K562 (cell line): ENCODE measurements at regions not wholly inside any gene's neighbourhood (a gene's known extent, or its start where the extent isn't known, plus 50 kb on each side); places are given as distances from the start of the nearest gene placed in this dataset.

Experiments used
- BMI1 ChIP-seq: fragments of 150-350 bp; IDR thresholded peaks from 2 replicates; pipeline ENCODE4 v1.6.1; 2014; ENCODE audit warnings: low read length
- CBFA2T2 ChIP-seq: fragments of 450-650 bp; conservative IDR thresholded peaks from 2 replicates; pipeline ENCODE4 v1.6.1; 2017; ENCODE audit warnings: mild to moderate bottlenecking
- CHD1 ChIP-seq: fragments of 200-600 bp; sonication (generic); IDR thresholded peaks from one replicate; pipeline ENCODE4 v1.6.1; 2012; ENCODE audit warnings: mild to moderate bottlenecking, moderate library complexity, low read length, inconsistent platforms
- DDX20 ChIP-seq: fragments of 450-650 bp; IDR thresholded peaks from 2 replicates; pipeline ENCODE4 v1.6.1; 2016; ENCODE audit warnings: missing genetic modification characterization, low read depth, mild to moderate bottlenecking, missing compliant biosample characterization, moderate library complexity
- IRF1 ChIP-seq: sonication (generic); formaldehyde crosslinking; IDR thresholded peaks from 2 replicates; pipeline ENCODE4 v1.8.0; 2022; ENCODE audit warnings: missing genetic modification reagents, mild to moderate bottlenecking, borderline replicate concordance
- NKRF ChIP-seq: fragments of 450-650 bp; IDR thresholded peaks from 2 replicates; pipeline ENCODE4 v1.6.1; 2016; ENCODE audit warnings: borderline replicate concordance
- POLR3G ChIP-seq: IDR thresholded peaks from 2 replicates; pipeline ENCODE4 v1.6.1; 2011; ENCODE audit not compliant: insufficient read length, insufficient replicate concordance; ENCODE audit errors: extremely low read depth
- ZNF23 ChIP-seq: fragments of 250-450 bp; sonication (Bioruptor Pico); IDR thresholded peaks from 2 replicates; pipeline ENCODE4 v1.4.0; 2020; ENCODE audit warnings: mild to moderate bottlenecking
- ZNF318 ChIP-seq, 2 experiments: fragments of 450-650 bp; IDR thresholded peaks; 2 replicates each; pipeline ENCODE4 v1.6.1; 2016; ENCODE audit warnings: mild to moderate bottlenecking in 2 of 2, borderline replicate concordance in 1 of 2, low read depth in 1 of 2, moderate library complexity in 1 of 2
- TF ChIP-seq, protein P1 (sequence below), 2 experiments: IDR thresholded peaks; 2 replicates each; pipeline ENCODE4 v1.6.1; 2012; ENCODE audit warnings: improper control_type of control experiment in 2 of 2, low read depth in 2 of 2, low read length in 2 of 2, borderline replicate concordance in 1 of 2
- TF ChIP-seq, protein P2 (sequence below), 2 experiments: fragments of 450-650 bp in 1 of 2; sonication (generic) in 1 of 2; formaldehyde crosslinking; conservative IDR thresholded peaks; 2 replicates each; pipeline versions ENCODE4 v1.4.0 to v1.8.1; 2020 to 2022; ENCODE audit warnings: mild to moderate bottlenecking in 1 of 2, missing genetic modification reagents in 1 of 2

DNA sequence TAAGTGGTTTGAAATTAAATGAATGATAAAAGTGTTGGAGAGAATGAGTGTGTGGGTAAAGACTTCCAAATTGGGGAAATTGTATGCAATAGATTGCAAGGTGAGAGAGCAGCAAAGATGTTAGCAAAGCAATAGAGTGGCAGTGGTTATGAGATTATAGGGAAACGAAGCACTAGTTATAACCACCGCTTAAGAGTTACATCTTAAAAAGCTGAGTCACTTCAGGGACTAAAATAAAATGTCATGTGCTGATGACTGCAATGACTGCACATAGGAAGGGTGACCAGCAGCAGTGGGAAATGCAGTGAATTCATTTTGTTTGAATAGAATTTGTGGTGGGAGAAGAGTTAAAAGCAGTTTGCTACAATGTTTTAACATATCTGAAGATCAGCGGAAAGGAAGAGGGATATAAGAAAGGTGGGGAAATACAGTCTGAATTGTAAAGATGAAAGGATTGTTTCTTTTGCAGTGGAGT is 127.3 kb downstream of the RAP2B start (continued):
- TF ChIP-seq, protein P1, sequence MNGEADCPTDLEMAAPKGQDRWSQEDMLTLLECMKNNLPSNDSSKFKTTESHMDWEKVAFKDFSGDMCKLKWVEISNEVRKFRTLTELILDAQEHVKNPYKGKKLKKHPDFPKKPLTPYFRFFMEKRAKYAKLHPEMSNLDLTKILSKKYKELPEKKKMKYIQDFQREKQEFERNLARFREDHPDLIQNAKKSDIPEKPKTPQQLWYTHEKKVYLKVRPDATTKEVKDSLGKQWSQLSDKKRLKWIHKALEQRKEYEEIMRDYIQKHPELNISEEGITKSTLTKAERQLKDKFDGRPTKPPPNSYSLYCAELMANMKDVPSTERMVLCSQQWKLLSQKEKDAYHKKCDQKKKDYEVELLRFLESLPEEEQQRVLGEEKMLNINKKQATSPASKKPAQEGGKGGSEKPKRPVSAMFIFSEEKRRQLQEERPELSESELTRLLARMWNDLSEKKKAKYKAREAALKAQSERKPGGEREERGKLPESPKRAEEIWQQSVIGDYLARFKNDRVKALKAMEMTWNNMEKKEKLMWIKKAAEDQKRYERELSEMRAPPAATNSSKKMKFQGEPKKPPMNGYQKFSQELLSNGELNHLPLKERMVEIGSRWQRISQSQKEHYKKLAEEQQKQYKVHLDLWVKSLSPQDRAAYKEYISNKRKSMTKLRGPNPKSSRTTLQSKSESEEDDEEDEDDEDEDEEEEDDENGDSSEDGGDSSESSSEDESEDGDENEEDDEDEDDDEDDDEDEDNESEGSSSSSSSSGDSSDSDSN (IDR thresholded peaks at IDR 0.05; ENCODE audit: borderline replicate concordance in 1 of 2, low read depth in 2 of 2, low read length in 2 of 2): no peak
- TF ChIP-seq DDX20 (tag): no peak
- TF ChIP-seq BMI1: no peak
- TF ChIP-seq ZNF23: no peak
- no peak for TF ChIP-seq IRF1 (CRISPR knock-in tag)
- TF ChIP-seq, protein P2, sequence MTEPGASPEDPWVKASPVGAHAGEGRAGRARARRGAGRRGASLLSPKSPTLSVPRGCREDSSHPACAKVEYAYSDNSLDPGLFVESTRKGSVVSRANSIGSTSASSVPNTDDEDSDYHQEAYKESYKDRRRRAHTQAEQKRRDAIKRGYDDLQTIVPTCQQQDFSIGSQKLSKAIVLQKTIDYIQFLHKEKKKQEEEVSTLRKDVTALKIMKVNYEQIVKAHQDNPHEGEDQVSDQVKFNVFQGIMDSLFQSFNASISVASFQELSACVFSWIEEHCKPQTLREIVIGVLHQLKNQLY (CRISPR knock-in tag; conservative IDR thresholded peaks at IDR 0.05): no peak
- no peak for TF ChIP-seq NKRF
- no peak for TF ChIP-seq CHD1
- no peak for TF ChIP-seq POLR3G
- TF ChIP-seq ZNF318 (IDR thresholded peaks at IDR 0.05; ENCODE audit: borderline replicate concordance in 1 of 2, low read depth in 1 of 2): peak in 1 of 2 experiments; percentile 66; a peak in 1 of 4 replicates
- no peak for TF ChIP-seq CBFA2T2
